H1 (cell line): ENCODE measurements at regions not wholly inside any gene's neighbourhood (a gene's known extent, or its start where the extent isn't known, plus 50 kb on each side); places are given as distances from the start of the nearest gene placed in this dataset.

ENCODE experiments used
- CTCF ChIA-PET: fragments of 300-600 bp; sonication (Branson Sonifier 250); formaldehyde crosslinking; loops from one replicate; lab custom pipeline; 2021; ENCODE audit not compliant: partially characterized antibody; lab: Charles Lee
- POLR2A ChIA-PET: fragments of 300-600 bp; sonication (Branson Sonifier 250); formaldehyde crosslinking; loops from one replicate; lab custom pipeline; 2021; ENCODE audit warnings: inconsistent platforms; ENCODE audit not compliant: partially characterized antibody; lab: Charles Lee
- DNase-seq, 2 experiments: peaks; one replicate each; pipeline versions ENCODE4 v3.0.0 to v3.0.0-alpha.2; 2010 to 2022; ENCODE audit warnings: low spot score in 2 of 2, low read depth in 1 of 2, mixed read lengths in 1 of 2
- FAIRE-seq: peaks from 2 replicates; lab custom pipeline; 2011; peaks lifted over from hg19 to GRCh38; lab: Jason Lieb, UNC
- H2AFZ ChIP-seq: 2 replicates; pipeline ENCODE4 v1.8.1; 2012; ENCODE audit warnings: low read length, inconsistent platforms
- H2AK5ac ChIP-seq: 2 replicates; pipeline ENCODE4 v1.6.1; 2013; ENCODE audit warnings: low read depth, low read length
- H2BK120ac ChIP-seq: replicated peaks from 2 replicates; pipeline ENCODE3; 2013; ENCODE audit warnings: low read depth, low read length, inconsistent platforms
- H2BK12ac ChIP-seq: 2 replicates; pipeline ENCODE4 v1.6.1; 2013; ENCODE audit warnings: low read depth, low read length
- H2BK15ac ChIP-seq: 2 replicates; pipeline ENCODE4 v1.6.1; 2013; ENCODE audit warnings: low read length
- H2BK20ac ChIP-seq: 2 replicates; pipeline ENCODE4 v1.6.1; 2013; ENCODE audit warnings: low read length
- H2BK5ac ChIP-seq: 2 replicates; pipeline ENCODE4 v1.6.1; 2013; ENCODE audit warnings: low read depth, low read length
- H3K14ac ChIP-seq: 2 replicates; pipeline ENCODE4 v1.6.1; 2013; ENCODE audit warnings: inconsistent platforms; ENCODE audit not compliant: insufficient read length
- H3K18ac ChIP-seq: 2 replicates; pipeline ENCODE4 v1.6.1; 2013; ENCODE audit warnings: low read length; ENCODE audit errors: extremely low read depth
- H3K23ac ChIP-seq: 2 replicates; pipeline ENCODE4 v1.6.1; 2013; ENCODE audit warnings: inconsistent platforms; ENCODE audit not compliant: insufficient read length
- H3K23me2 ChIP-seq: 2 replicates; pipeline ENCODE4 v1.6.1; 2013; ENCODE audit warnings: low read depth, low read length
- H3K27ac ChIP-seq: 2 replicates; pipeline ENCODE4 v1.6.1; 2011; ENCODE audit warnings: low read depth, low read length, inconsistent platforms
- H3K27me3 ChIP-seq, 4 experiments: replicated peaks in 1 of 4; 1 replicate in 1 of 4; 2 replicates in 3 of 4; pipeline versions ENCODE4 v1.6.1 to v1.8.1; 2011 to 2013; ENCODE audit warnings: low read length in 3 of 4, mild to moderate bottlenecking in 3 of 4, inconsistent platforms in 2 of 4, mixed read lengths in 2 of 4, moderate library complexity in 1 of 4; ENCODE audit not compliant: control insufficient read depth in 3 of 4, insufficient read depth in 3 of 4; ENCODE audit errors: extremely low read depth in 1 of 4
- H3K36me3 ChIP-seq, 4 experiments: 2 replicates each; pipeline versions ENCODE4 v1.6.1 to v1.8.1; 2011 to 2013; ENCODE audit warnings: mild to moderate bottlenecking in 4 of 4, low read length in 3 of 4, moderate library complexity in 2 of 4, control low read depth in 1 of 4, inconsistent platforms in 1 of 4; ENCODE audit not compliant: insufficient read depth in 4 of 4, control insufficient read depth in 2 of 4
- H3K4ac ChIP-seq: replicated peaks from 2 replicates; pipeline ENCODE3; 2013; ENCODE audit warnings: low read length, low read depth, mixed read lengths, inconsistent platforms; ENCODE audit not compliant: insufficient read length
- H3K4me1 ChIP-seq, 4 experiments: replicated peaks in 1 of 4; 1 replicate in 1 of 4; 2 replicates in 3 of 4; pipeline versions ENCODE4 v1.6.1 to v1.8.1; 2011 to 2013; ENCODE audit warnings: low read length in 3 of 4, inconsistent platforms in 2 of 4, mixed read lengths in 1 of 4; ENCODE audit not compliant: insufficient read depth in 4 of 4, control insufficient read depth in 3 of 4
- H3K4me2 ChIP-seq, 2 experiments: 2 replicates each; pipeline versions ENCODE4 v1.6.1 to v1.8.1; 2011 to 2013; ENCODE audit warnings: low read depth in 2 of 2, low read length in 2 of 2, control low read depth in 1 of 2, inconsistent platforms in 1 of 2, mild to moderate bottlenecking in 1 of 2; ENCODE audit not compliant: insufficient read depth in 1 of 2
- H3K4me3 ChIP-seq, 4 experiments: fragments of 200-600, 300-600 bp in 1 of 4; sonication (generic), shearing (Covaris generic), sonication (Bioruptor Twin) in 1 of 4; 2 replicates each; pipeline versions ENCODE4 v1.5.1 to v1.8.1; 2011 to 2016; ENCODE audit warnings: low read length in 4 of 4, low read depth in 3 of 4, control low read depth in 2 of 4, inconsistent platforms in 2 of 4, mild to moderate bottlenecking in 2 of 4, mixed read lengths in 1 of 4, moderate library complexity in 1 of 4; ENCODE audit not compliant: insufficient read depth in 2 of 4; ENCODE audit errors: extremely low read depth in 1 of 4
- H3K56ac ChIP-seq: replicated peaks from 2 replicates; pipeline ENCODE3; 2013; ENCODE audit warnings: low read depth, mild to moderate bottlenecking, mixed read lengths, low read length, inconsistent platforms; ENCODE audit not compliant: insufficient read length
- H3K79me1 ChIP-seq: 2 replicates; pipeline ENCODE4 v1.6.1; 2013; ENCODE audit warnings: low read depth, low read length, control low read depth
- H3K79me2 ChIP-seq, 2 experiments: 2 replicates each; pipeline versions ENCODE4 v1.6.1 to v1.8.1; 2012 to 2013; ENCODE audit warnings: low read length in 2 of 2, mild to moderate bottlenecking in 2 of 2, inconsistent platforms in 1 of 2; ENCODE audit not compliant: insufficient read depth in 2 of 2, control insufficient read depth in 1 of 2
- H3K9ac ChIP-seq, 4 experiments: replicated peaks in 1 of 4; 1 replicate in 1 of 4; 2 replicates in 3 of 4; pipeline versions ENCODE4 v1.6.1 to v1.8.1; 2011 to 2013; ENCODE audit warnings: low read depth in 3 of 4, low read length in 3 of 4, control low read depth in 2 of 4, mild to moderate bottlenecking in 2 of 4, moderate library complexity in 2 of 4, inconsistent platforms in 1 of 4; ENCODE audit errors: extremely low read depth in 1 of 4
- H3K9me3 ChIP-seq, 2 experiments: 2 replicates each; pipeline versions ENCODE4 v1.6.1 to v1.8.1; 2012 to 2013; ENCODE audit warnings: mild to moderate bottlenecking in 2 of 2, moderate library complexity in 2 of 2, control low read depth in 1 of 2, inconsistent platforms in 1 of 2, low read depth in 1 of 2, low read length in 1 of 2, mixed read lengths in 1 of 2; ENCODE audit not compliant: insufficient read depth in 2 of 2
- H4K20me1 ChIP-seq, 2 experiments: replicated peaks in 1 of 2; 2 replicates each; pipeline versions ENCODE3 to v1.8.1; 2011 to 2013; ENCODE audit warnings: inconsistent platforms in 2 of 2, low read length in 2 of 2, mild to moderate bottlenecking in 1 of 2; ENCODE audit not compliant: insufficient read depth in 2 of 2, control insufficient read depth in 1 of 2
- H4K5ac ChIP-seq: 2 replicates; pipeline ENCODE4 v1.6.1; 2013; ENCODE audit warnings: low read length, low read depth, mixed read lengths, inconsistent platforms; ENCODE audit not compliant: insufficient read length
- H4K8ac ChIP-seq: 2 replicates; pipeline ENCODE4 v1.8.0; 2013; ENCODE audit warnings: mild to moderate bottlenecking, moderate library complexity, low read length, inconsistent platforms; ENCODE audit not compliant: insufficient read depth; ENCODE audit errors: extremely low read depth
- H4K91ac ChIP-seq: replicated peaks from 2 replicates; pipeline ENCODE3; 2013; ENCODE audit warnings: low read length, mixed read lengths, inconsistent platforms; ENCODE audit not compliant: insufficient read length
- GABPA ChIP-seq: IDR thresholded peaks from 2 replicates; pipeline ENCODE4 v1.6.1; 2011; ENCODE audit warnings: mild to moderate bottlenecking, low read length, moderate library complexity, borderline replicate concordance; ENCODE audit not compliant: insufficient read depth
- GTF2F1 ChIP-seq: IDR thresholded peaks from 2 replicates; pipeline ENCODE4 v1.6.1; 2012; ENCODE audit warnings: low read depth, low read length, improper control_type of control experiment, borderline replicate concordance
- MAFK ChIP-seq: IDR thresholded peaks from 2 replicates; pipeline ENCODE4 v1.6.1; 2012; ENCODE audit warnings: low read depth, mild to moderate bottlenecking, improper control_type of control experiment, low read length
- NANOG ChIP-seq: IDR thresholded peaks from 2 replicates; pipeline ENCODE4 v1.6.1; 2011; ENCODE audit warnings: low read length, low read depth, mild to moderate bottlenecking, inconsistent platforms; ENCODE audit not compliant: insufficient read depth, poor library complexity, severe bottlenecking
- POLR2AphosphoS5 ChIP-seq: IDR thresholded peaks from 2 replicates; pipeline ENCODE4 v1.6.1; 2011; ENCODE audit warnings: low read depth, low read length
- WGBS, 2 experiments: shearing (Covaris generic) in 1 of 2; methylation state at CpG; one replicate each; pipeline versions ENCODE4 v1.1.6 to v1.1.7; 2013 to 2015; ENCODE audit warnings: low lambda C conversion rate in 2 of 2, mixed read lengths in 2 of 2, inconsistent platforms in 1 of 2, low coverage in 1 of 2, missing lambda C conversion rate in 1 of 2; ENCODE audit not compliant: insufficient replicate concordance in 2 of 2, insufficient coverage in 1 of 2, insufficient read length in 1 of 2; ENCODE audit errors: extremely low coverage in 1 of 2, missing lambda C conversion rate in 1 of 2; 5-methylcytosine and 5-hydroxymethylcytosine counted together

- TF ChIP-seq POLR2AphosphoS5: no peak
These were observed 143.9 kb downstream of the LSM5 start (continued) for GRCh38 chr7:32346253-32346652.

- no peaks in the 10 kb centered on the region for H4K20me1 ChIP-seq
- no peaks in the 10 kb centered on the region for H3K79me2 ChIP-seq
- no peak overlapping the region for H3K14ac ChIP-seq
- CTCF ChIA-PET: interaction anchor here (1.4 to 2.1 kb wide), 2 partner anchors 12 to 126 kb away, joined by 5 to 10 read pairs; no protein-coding TSS in a partner anchor
- H2BK12ac ChIP-seq: no peak overlapping the region
- no peaks in the 10 kb centered on the region for H3K4me1 ChIP-seq
- H4K91ac ChIP-seq: no peak overlapping the region
- DNase-seq (no peak), FAIRE-seq (no peak)
- H2BK15ac ChIP-seq: no peak overlapping the region
- H3K9ac ChIP-seq: no peak overlapping the region
- no peak overlapping the region for H3K18ac ChIP-seq
- H2BK20ac ChIP-seq: no peak overlapping the region
- no peak overlapping the region for H4K5ac ChIP-seq
- H3K4me2 ChIP-seq: no peak overlapping the region
- no peaks in the 10 kb centered on the region for H3K9me3 ChIP-seq
- no peak overlapping the region for H2AFZ ChIP-seq
- no peak overlapping the region for H3K27ac ChIP-seq
- H3K23ac ChIP-seq: no peak overlapping the region
- no peaks in the 10 kb centered on the region for H3K36me3 ChIP-seq
- H2BK5ac ChIP-seq: no peak overlapping the region
- no peak overlapping the region for H2BK120ac ChIP-seq
- POLR2A ChIA-PET: no interaction called here
- no peaks in the 10 kb centered on the region for H3K79me1 ChIP-seq
- 85% methylated on average over 2 of the region's 2 CpGs; no CpG with 5 or more reads in 1 of the 2 experiments for WGBS, 2 experiments
- no peak overlapping the region for H3K4ac ChIP-seq
- no peak overlapping the region for H2AK5ac ChIP-seq
- no peaks in the 10 kb centered on the region; the same call in 1 of the 2 replicates for H3K23me2 ChIP-seq
- no peak overlapping the region for H3K56ac ChIP-seq
- no peaks in the 10 kb centered on the region for H3K27me3 ChIP-seq
- H4K8ac ChIP-seq: no peak overlapping the region
- no peak overlapping the region for H3K4me3 ChIP-seq
- TF ChIP-seq MAFK (no peak), NANOG (no peak), GABPA (no peak), GTF2F1 (no peak)
These were observed 153.5 kb downstream of the LSM5 start for GRCh38 chr7:32336726-32337125.
